ENCODE measurements at regions not wholly inside any gene's neighbourhood (a gene's known extent, or its start where the extent isn't known, plus 50 kb on each side); places are given as distances from the start of the nearest gene placed in this dataset.

GRCh38 chr2:153387203-153387602, 91.4 kb downstream of the RPRM start:
- Histone ChIP-seq H4K20me1 (ENCODE audit: insufficient read depth, low read length) (no peaks in the 10 kb centered on the region), H3K4me1 (ENCODE audit: low read length) (no peaks in the 10 kb centered on the region), H3K79me2 (ENCODE audit: low read length) (no peaks in the 10 kb centered on the region), H3K9ac (ENCODE audit: low read length) (no peak overlapping the region), H3K4me2 (ENCODE audit: low read length) (no peak overlapping the region), H3K36me3 (replicated peaks; ENCODE audit: low read depth, low read length) (no peaks in the 10 kb centered on the region), H3K27me3 (ENCODE audit: low read depth, low read length) (no peaks in the 10 kb centered on the region), H3K4me3 (ENCODE audit: low read length) (no peak overlapping the region), H3K27ac (ENCODE audit: low read length) (no peak overlapping the region), H3K9me3 (ENCODE audit: insufficient read depth, low read length) (no peaks in the 10 kb centered on the region), H2AFZ (ENCODE audit: low read depth, low read length) (no peak overlapping the region)
- TF ChIP-seq EZH2phosphoT487 (IDR thresholded peaks at IDR 0.05; ENCODE audit: low read depth), result no peak
- no peak for TF ChIP-seq CTCF (IDR thresholded peaks at IDR 0.05; ENCODE audit: low read depth, low read length)

- no peak overlapping the region for H3K27ac ChIP-seq (ENCODE audit: low read length)
- H3K4me2 ChIP-seq (ENCODE audit: low read length), result no peak overlapping the region
- no peaks in the 10 kb centered on the region for H3K36me3 ChIP-seq (replicated peaks; ENCODE audit: low read depth, low read length)
- no peaks in the 10 kb centered on the region for H3K27me3 ChIP-seq (ENCODE audit: low read depth, low read length)
- H2AFZ ChIP-seq (ENCODE audit: low read depth, low read length), result no peak overlapping the region
- H3K4me3 ChIP-seq (ENCODE audit: low read length), result no peak overlapping the region
- no peaks in the 10 kb centered on the region for H4K20me1 ChIP-seq (ENCODE audit: insufficient read depth, low read length)
- H3K9ac ChIP-seq (ENCODE audit: low read length), result no peak overlapping the region
- TF ChIP-seq CTCF (IDR thresholded peaks at IDR 0.05; ENCODE audit: low read depth, low read length) (no peak), EZH2phosphoT487 (IDR thresholded peaks at IDR 0.05; ENCODE audit: low read depth) (no peak)
- H3K4me1 ChIP-seq (ENCODE audit: low read length), result no peaks in the 10 kb centered on the region
- H3K79me2 ChIP-seq (ENCODE audit: low read length), result no peaks in the 10 kb centered on the region
- no peaks in the 10 kb centered on the region for H3K9me3 ChIP-seq (ENCODE audit: insufficient read depth, low read length)
These were observed 92.1 kb downstream of the RPRM start for GRCh38 chr2:153386481-153386897.

- H3K9me3 ChIP-seq (ENCODE audit: insufficient read depth, low read length), result no peaks in the 10 kb centered on the region
- peaks cover 9% of the 10 kb centered on the region for H3K4me1 ChIP-seq (ENCODE audit: low read length)
- no peak overlapping the region for H3K9ac ChIP-seq (ENCODE audit: low read length)
- no peaks in the 10 kb centered on the region for H4K20me1 ChIP-seq (ENCODE audit: insufficient read depth, low read length)
- no peak overlapping the region for H3K4me3 ChIP-seq (ENCODE audit: low read length)
- H3K36me3 ChIP-seq (replicated peaks; ENCODE audit: low read depth, low read length), result no peaks in the 10 kb centered on the region
- H3K27ac ChIP-seq (ENCODE audit: low read length), result no peak overlapping the region
- no peak overlapping the region for H3K4me2 ChIP-seq (ENCODE audit: low read length)
- no peaks in the 10 kb centered on the region for H3K79me2 ChIP-seq (ENCODE audit: low read length)
- no peak overlapping the region for H2AFZ ChIP-seq (ENCODE audit: low read depth, low read length)
- no peak for TF ChIP-seq CTCF (IDR thresholded peaks at IDR 0.05; ENCODE audit: low read depth, low read length)
- no peak for TF ChIP-seq EZH2phosphoT487 (IDR thresholded peaks at IDR 0.05; ENCODE audit: low read depth)
- no peaks in the 10 kb centered on the region for H3K27me3 ChIP-seq (ENCODE audit: low read depth, low read length)
These were observed 104.9 kb downstream of the RPRM start for GRCh38 chr2:153373510-153374279.

GRCh38 chr2:153360239-153360638, 118.3 kb downstream of the RPRM start:
- TF ChIP-seq EZH2phosphoT487 (IDR thresholded peaks at IDR 0.05; ENCODE audit: low read depth), result no peak
- TF ChIP-seq CTCF (IDR thresholded peaks at IDR 0.05; ENCODE audit: low read depth, low read length), result no peak
- Histone ChIP-seq H3K9ac (ENCODE audit: low read length) (no peak overlapping the region), H3K4me1 (ENCODE audit: low read length) (no peaks in the 10 kb centered on the region), H4K20me1 (ENCODE audit: insufficient read depth, low read length) (no peaks in the 10 kb centered on the region), H3K4me3 (ENCODE audit: low read length) (no peak overlapping the region), H2AFZ (ENCODE audit: low read depth, low read length) (no peak overlapping the region), H3K27ac (ENCODE audit: low read length) (no peak overlapping the region), H3K9me3 (ENCODE audit: insufficient read depth, low read length) (no peaks in the 10 kb centered on the region), H3K4me2 (ENCODE audit: low read length) (no peak overlapping the region), H3K79me2 (ENCODE audit: low read length) (no peaks in the 10 kb centered on the region), H3K27me3 (ENCODE audit: low read depth, low read length) (no peaks in the 10 kb centered on the region), H3K36me3 (replicated peaks; ENCODE audit: low read depth, low read length) (no peaks in the 10 kb centered on the region)
